Neural cell (in vitro differentiated cells): ENCODE measurements at regions not wholly inside any gene's neighbourhood (a gene's known extent, or its start where the extent isn't known, plus 50 kb on each side); places are given as distances from the start of the nearest gene placed in this dataset.

Source experiments
- H2AFZ ChIP-seq: fragments of 200-600, 300-800 bp; sonication (generic), shearing (Covaris generic); 2 replicates; pipeline ENCODE4 v1.6.0; 2014; ENCODE audit warnings: low read depth, mild to moderate bottlenecking, antibody characterized with exemption, low read length, moderate library complexity
- H3F3A ChIP-seq: fragments of 200-600 bp; shearing (Covaris generic); 2 replicates; pipeline ENCODE4 v1.6.1; 2016; ENCODE audit warnings: mild to moderate bottlenecking, moderate library complexity, mixed read lengths, antibody characterized with exemption, low read length; ENCODE audit not compliant: insufficient read depth, poor library complexity, severe bottlenecking
- H3K27ac ChIP-seq: fragments of 200-600, 300-800 bp; sonication (generic), shearing (Covaris generic); 2 replicates; pipeline ENCODE4 v1.5.1; 2014; ENCODE audit warnings: mild to moderate bottlenecking, low read length, moderate library complexity
- H3K27me3 ChIP-seq: fragments of 300-800, 200-600 bp; sonication (generic), shearing (Covaris generic); 2 replicates; pipeline ENCODE4 v1.6.0; 2014; ENCODE audit warnings: mild to moderate bottlenecking, low read depth, low read length, moderate library complexity; ENCODE audit not compliant: insufficient read depth
- H3K36me3 ChIP-seq: fragments of 300-800, 200-600 bp; sonication (generic), shearing (Covaris generic); 2 replicates; pipeline ENCODE4 v1.5.1; 2014; ENCODE audit warnings: mild to moderate bottlenecking, antibody characterized with exemption, low read length, moderate library complexity; ENCODE audit not compliant: insufficient read depth
- H3K4me2 ChIP-seq: fragments of 300-800, 200-600 bp; sonication (generic), shearing (Covaris generic); 2 replicates; pipeline ENCODE4 v1.6.0; 2014; ENCODE audit warnings: mild to moderate bottlenecking, low read length
- H3K4me3 ChIP-seq: fragments of 300-800, 200-600 bp; sonication (generic), shearing (Covaris generic); 2 replicates; pipeline ENCODE4 v1.5.1; 2014; ENCODE audit warnings: mild to moderate bottlenecking, low read length, moderate library complexity
- H3K79me2 ChIP-seq: fragments of 200-600 bp; shearing (Covaris generic); replicated peaks from 2 replicates; pipeline ENCODE4 v1.6.0; 2014; ENCODE audit warnings: mild to moderate bottlenecking, low read length, moderate library complexity; ENCODE audit not compliant: insufficient read depth
- H3K9ac ChIP-seq: fragments of 300-800, 200-600 bp; sonication (generic), shearing (Covaris generic); 2 replicates; pipeline ENCODE4 v1.6.1; 2016; ENCODE audit warnings: mild to moderate bottlenecking, low read length, mixed read lengths
- H3K9me2 ChIP-seq: fragments of 200-600 bp; shearing (Covaris generic); 2 replicates; pipeline ENCODE4 v1.6.1; 2016; ENCODE audit warnings: mild to moderate bottlenecking, low read length, mixed read lengths; ENCODE audit not compliant: insufficient read depth
- H3K9me3 ChIP-seq: fragments of 200-600, 300-800 bp; sonication (generic), shearing (Covaris generic); 2 replicates; pipeline ENCODE4 v1.6.1; 2016; ENCODE audit warnings: mild to moderate bottlenecking, mixed run types, low read length, moderate library complexity, mixed read lengths
- H4K20me1 ChIP-seq: fragments of 200-600 bp; shearing (Covaris generic); 2 replicates; pipeline ENCODE4 v1.6.1; 2016; ENCODE audit warnings: mild to moderate bottlenecking, mixed run types; ENCODE audit not compliant: insufficient read depth
- EP300 ChIP-seq: fragments of 450-650 bp; conservative IDR thresholded peaks from 2 replicates; pipeline ENCODE4 v1.6.1; 2014; ENCODE audit warnings: antibody characterized with exemption, mild to moderate bottlenecking, moderate library complexity; ENCODE audit not compliant: poor library complexity, severe bottlenecking
- EZH2 ChIP-seq: fragments of 200-600, 300-800 bp; shearing (Covaris generic), sonication (generic); IDR thresholded peaks from 2 replicates; pipeline ENCODE4 v1.6.1; 2014; ENCODE audit warnings: antibody characterized with exemption, low read length, borderline replicate concordance, mild to moderate bottlenecking; ENCODE audit not compliant: insufficient read depth, poor library complexity, severe bottlenecking
- MXI1 ChIP-seq: fragments of 450-650 bp; conservative IDR thresholded peaks from 2 replicates; pipeline ENCODE4 v1.6.1; 2014; ENCODE audit warnings: antibody characterized with exemption, mild to moderate bottlenecking; ENCODE audit not compliant: poor library complexity, severe bottlenecking
- POLR2AphosphoS5 ChIP-seq: IDR thresholded peaks from 2 replicates; pipeline ENCODE4 v1.6.1; 2012
- RAD21 ChIP-seq: fragments of 450-650 bp; conservative IDR thresholded peaks from 2 replicates; pipeline ENCODE4 v1.6.1; 2014; ENCODE audit warnings: antibody characterized with exemption, mild to moderate bottlenecking, moderate library complexity
- SMC3 ChIP-seq: fragments of 450-650 bp; conservative IDR thresholded peaks from 2 replicates; pipeline ENCODE4 v1.6.1; 2014; ENCODE audit warnings: antibody characterized with exemption, mild to moderate bottlenecking, moderate library complexity; ENCODE audit not compliant: poor library complexity
- TAF1 ChIP-seq: IDR thresholded peaks from 2 replicates; pipeline ENCODE4 v1.6.1; 2012; ENCODE audit warnings: low read depth
- TF ChIP-seq, protein P1 (sequence below): IDR thresholded peaks from 2 replicates; pipeline ENCODE4 v1.6.1; 2012; ENCODE audit warnings: borderline replicate concordance

GRCh38 chr5:125551797-125552196, 805.4 kb upstream of the ZNF608 start:
- no peaks in the 10 kb centered on the region for H3K27me3 ChIP-seq
- H3F3A ChIP-seq, result peaks cover 4% of the 10 kb centered on the region
- TF ChIP-seq MXI1 (no peak), SMC3 (no peak), RAD21 (no peak), EP300 (no peak), TAF1 (no peak), EZH2 (no peak), POLR2AphosphoS5 (no peak)
- TF ChIP-seq, protein P1, sequence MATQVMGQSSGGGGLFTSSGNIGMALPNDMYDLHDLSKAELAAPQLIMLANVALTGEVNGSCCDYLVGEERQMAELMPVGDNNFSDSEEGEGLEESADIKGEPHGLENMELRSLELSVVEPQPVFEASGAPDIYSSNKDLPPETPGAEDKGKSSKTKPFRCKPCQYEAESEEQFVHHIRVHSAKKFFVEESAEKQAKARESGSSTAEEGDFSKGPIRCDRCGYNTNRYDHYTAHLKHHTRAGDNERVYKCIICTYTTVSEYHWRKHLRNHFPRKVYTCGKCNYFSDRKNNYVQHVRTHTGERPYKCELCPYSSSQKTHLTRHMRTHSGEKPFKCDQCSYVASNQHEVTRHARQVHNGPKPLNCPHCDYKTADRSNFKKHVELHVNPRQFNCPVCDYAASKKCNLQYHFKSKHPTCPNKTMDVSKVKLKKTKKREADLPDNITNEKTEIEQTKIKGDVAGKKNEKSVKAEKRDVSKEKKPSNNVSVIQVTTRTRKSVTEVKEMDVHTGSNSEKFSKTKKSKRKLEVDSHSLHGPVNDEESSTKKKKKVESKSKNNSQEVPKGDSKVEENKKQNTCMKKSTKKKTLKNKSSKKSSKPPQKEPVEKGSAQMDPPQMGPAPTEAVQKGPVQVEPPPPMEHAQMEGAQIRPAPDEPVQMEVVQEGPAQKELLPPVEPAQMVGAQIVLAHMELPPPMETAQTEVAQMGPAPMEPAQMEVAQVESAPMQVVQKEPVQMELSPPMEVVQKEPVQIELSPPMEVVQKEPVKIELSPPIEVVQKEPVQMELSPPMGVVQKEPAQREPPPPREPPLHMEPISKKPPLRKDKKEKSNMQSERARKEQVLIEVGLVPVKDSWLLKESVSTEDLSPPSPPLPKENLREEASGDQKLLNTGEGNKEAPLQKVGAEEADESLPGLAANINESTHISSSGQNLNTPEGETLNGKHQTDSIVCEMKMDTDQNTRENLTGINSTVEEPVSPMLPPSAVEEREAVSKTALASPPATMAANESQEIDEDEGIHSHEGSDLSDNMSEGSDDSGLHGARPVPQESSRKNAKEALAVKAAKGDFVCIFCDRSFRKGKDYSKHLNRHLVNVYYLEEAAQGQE, result no peak
- no peak overlapping the region for H3K4me3 ChIP-seq
- no peak overlapping the region for H3K4me2 ChIP-seq
- H3K79me2 ChIP-seq, result no peaks in the 10 kb centered on the region
- no peaks in the 10 kb centered on the region for H3K9me3 ChIP-seq
- no peak overlapping the region for H3K27ac ChIP-seq
- no peak overlapping the region for H2AFZ ChIP-seq
- no peaks in the 10 kb centered on the region for H4K20me1 ChIP-seq
- H3K9ac ChIP-seq, result no peak overlapping the region
- H3K36me3 ChIP-seq, result no peaks in the 10 kb centered on the region
- no peaks in the 10 kb centered on the region for H3K9me2 ChIP-seq

DNA sequence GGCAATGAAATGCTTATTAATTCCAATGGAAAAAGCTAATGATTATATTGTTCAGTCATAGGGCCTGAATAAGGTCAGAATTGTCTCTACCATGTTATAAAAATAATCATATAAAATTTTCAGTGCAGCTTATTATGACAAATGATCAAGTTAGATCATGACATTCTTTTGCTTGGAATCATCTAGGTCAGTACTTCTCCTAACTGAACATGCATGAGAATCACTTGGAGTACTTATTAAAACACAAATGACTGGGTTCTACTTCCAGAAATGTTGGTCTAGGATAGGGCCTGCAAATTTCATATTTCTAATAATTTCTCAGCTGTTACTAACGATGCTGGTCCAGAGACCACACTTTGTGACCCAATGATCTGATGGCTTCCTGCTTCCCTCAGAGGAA, 806.0 kb upstream of the ZNF608 start:
- no peaks in the 10 kb centered on the region for H4K20me1 ChIP-seq
- no peak overlapping the region for H3K4me2 ChIP-seq
- TF ChIP-seq POLR2AphosphoS5 (no peak), RAD21 (no peak), EP300 (no peak), EZH2 (no peak)
- TF ChIP-seq, protein P1, result no peak
- H3K27ac ChIP-seq, result no peak overlapping the region
- H3K9me3 ChIP-seq, result no peaks in the 10 kb centered on the region
- no peaks in the 10 kb centered on the region for H3K79me2 ChIP-seq
- no peak overlapping the region for H3K9ac ChIP-seq
- peaks cover 4% of the 10 kb centered on the region for H3F3A ChIP-seq
- H2AFZ ChIP-seq, result no peak overlapping the region
- no peaks in the 10 kb centered on the region for H3K36me3 ChIP-seq
- H3K4me3 ChIP-seq, result no peak overlapping the region
- H3K27me3 ChIP-seq, result no peaks in the 10 kb centered on the region
- no peaks in the 10 kb centered on the region for H3K9me2 ChIP-seq
